HG03575 (cell line): ENCODE measurements at regions not wholly inside any gene's neighbourhood (a gene's known extent, or its start where the extent isn't known, plus 50 kb on each side); places are given as distances from the start of the nearest gene placed in this dataset.
A peak's percentile ranks its signal among the peaks of the same experiment; 100 is the strongest.

ENCODE experiments used
- ATAC-seq: cut with Tn5 transposase; IDR thresholded peaks from one replicate; pipeline ENCODE4 v1.9.1; 2021; ENCODE audit not compliant: unreplicated experiment, insufficient number of reproducible peaks, low FRiP score; ENCODE audit errors: extremely low read depth

DNA sequence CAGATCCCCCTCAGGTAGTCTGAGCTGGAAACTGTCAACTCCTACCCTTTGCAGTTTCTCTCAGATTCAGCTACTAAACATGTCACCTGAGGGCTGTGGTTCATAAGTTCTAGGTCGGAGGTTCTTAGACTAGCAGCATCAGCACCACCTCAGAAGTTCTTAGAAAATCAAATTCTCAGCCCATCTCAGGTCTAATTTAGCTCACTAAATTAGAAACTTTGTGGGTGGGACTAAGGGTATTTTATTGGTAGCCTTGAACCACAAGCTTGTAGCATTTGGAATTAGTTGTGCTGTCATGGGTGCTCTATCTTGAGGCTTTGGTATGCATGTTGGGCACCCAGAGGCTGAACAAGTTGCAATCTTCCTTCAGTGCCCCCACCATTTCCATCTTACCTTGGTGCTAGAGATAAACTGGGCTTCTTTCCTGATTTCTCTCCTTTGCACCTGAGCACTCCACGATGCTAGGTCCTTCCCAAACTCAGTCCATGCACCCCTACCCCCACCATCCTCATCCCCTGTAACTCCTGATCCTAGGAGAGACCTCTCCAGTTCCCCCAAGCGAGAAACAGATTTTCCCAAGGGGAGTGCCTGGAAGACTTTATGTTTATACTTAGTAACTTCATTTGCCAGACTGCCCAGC lies 54.2 kb downstream of the S1PR1 start:
- ATAC-seq: no peak

DNA sequence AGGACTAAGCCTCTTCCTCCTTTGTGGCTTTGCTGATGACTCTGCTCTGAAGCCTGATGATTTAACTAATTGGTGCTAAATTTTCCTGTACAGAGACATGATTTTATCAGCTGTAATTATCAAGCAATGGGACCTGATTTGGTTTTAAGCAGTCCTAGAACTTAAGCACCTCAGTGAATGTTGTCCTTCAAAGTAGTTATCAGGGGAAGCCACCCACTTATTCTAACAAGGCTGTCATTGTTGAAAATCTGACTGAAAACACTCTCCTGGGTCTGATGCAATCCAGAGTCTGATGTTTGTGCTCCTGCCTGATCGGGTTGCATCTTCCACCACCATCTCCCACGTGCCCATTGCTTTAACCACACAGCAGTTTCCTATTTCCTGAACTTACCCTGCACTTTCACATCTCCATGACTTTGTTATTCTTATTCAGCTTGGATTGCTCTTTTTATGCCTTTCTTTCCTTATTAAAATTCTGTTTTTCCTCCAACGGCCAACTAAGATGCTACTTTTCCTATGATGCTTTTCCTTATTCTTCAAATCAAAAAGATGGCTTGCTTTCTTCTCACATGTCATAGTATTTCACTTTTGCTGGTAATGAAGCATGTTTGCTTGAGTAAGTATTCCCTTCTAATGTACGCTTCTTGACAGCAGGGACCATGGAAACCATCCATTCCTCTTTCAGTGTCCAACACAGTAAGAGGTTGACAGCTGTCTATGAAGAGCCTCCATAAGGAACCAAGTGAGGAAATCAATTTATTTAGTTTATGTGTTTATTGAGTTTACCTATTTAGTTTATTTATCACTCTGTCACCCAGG lies 55.0 kb downstream of the S1PR1 start:
- ATAC-seq: no peak

DNA sequence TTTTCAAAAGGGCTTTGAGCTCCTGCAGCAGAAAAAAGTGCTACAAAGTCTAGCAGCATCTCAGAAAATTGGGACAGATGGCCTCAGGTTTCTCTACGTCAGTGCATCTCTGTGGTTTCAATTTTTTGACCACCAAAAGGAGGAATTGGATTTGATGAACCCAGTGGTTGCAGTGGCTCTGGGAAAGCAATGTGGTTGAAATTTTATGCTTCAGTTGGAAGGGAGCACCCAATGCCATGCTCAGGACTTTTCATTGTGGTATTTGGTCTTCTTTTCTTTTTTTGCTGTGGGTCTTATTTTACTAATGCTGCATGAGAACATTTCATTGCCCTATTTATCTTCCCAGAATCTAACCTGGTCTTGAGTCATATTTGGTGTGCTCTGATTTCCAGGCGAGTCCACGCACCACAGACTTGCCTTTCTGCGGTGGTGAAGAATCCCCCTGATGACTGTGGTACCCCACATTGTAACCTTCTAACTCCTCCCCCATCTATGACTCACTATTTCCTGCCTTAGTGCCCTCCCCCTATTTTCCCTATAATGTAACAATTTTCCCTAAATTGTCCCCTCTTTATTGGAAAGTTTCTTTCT lies 56.7 kb downstream of the S1PR1 start:
- ATAC-seq: peak; percentile 59

DNA sequence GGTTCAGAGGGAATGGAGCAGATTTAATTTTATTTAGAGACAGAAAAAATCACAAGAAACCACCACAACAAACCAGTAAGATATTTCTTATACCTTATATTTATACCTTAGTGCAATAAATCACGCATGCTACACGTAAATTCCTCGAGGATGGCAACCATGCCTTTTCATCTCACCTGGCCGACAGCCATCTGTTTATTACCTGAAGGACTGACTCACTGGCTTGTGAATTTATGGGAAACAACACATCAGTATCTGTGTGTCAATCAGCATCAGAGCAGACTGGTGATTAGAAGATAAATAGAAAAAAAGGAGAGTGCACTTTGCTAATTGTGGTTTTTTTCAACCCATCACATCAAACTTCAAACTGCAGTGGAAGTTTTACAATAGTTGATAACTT lies 58.4 kb downstream of the S1PR1 start:
- no peak for ATAC-seq

DNA sequence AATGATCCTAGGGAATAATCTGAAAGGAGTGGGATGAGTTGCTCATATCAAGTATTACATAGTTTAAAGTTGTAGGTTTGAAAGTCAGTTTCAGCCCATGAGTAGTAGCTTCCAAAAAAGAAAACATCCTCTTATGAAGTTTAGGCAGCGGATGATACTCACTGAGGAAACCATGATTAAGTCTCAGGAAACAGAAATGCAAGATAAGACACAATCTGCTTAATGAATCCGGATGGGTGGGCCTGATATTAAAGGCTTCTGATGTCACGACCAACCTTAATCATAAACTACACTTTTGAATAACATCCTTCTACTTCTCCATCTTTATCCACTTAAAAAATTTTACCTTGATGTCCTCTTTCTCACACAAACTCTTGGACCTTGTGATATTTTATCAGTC lies 61.8 kb downstream of the S1PR1 start:
- no peak for ATAC-seq

DNA sequence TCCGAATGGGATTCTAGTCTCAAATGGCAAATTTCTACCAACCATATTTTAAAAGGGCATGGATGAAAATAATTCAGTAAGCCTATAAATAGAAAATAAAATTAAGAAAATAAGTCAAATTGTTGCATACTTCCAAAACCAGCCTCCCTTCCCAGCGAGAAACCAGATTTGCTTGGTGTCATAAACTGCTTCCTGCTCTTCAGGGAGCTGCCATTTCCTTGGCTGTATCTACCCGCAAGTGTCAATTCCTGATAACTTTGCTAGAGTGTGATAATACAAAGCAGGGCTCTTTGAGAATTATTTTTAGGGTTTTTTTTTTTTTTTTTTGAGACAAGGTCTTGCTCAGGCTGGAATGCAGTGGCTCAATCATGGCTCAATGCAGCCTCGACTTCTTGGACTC lies 62.3 kb downstream of the S1PR1 start:
- ATAC-seq: no peak

DNA sequence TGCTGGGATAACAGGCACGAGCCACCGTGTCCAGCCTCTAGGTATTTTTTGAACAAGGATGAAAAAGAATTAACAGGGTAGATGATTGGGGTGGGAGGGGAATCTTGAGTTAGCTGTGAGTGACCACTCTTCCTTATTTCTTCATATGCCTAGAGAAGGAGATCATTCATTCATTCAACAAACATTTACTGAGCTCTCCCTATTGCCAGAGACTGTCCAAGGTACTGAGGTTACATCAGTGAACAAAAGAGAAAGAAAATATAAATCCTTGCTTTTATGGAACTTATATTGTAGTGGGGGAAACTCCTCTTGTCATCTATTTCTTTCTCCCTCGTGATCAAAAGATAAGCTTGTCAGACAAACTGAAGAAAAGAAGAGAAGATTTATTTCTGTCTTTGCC lies 62.9 kb downstream of the S1PR1 start:
- no peak for ATAC-seq

DNA sequence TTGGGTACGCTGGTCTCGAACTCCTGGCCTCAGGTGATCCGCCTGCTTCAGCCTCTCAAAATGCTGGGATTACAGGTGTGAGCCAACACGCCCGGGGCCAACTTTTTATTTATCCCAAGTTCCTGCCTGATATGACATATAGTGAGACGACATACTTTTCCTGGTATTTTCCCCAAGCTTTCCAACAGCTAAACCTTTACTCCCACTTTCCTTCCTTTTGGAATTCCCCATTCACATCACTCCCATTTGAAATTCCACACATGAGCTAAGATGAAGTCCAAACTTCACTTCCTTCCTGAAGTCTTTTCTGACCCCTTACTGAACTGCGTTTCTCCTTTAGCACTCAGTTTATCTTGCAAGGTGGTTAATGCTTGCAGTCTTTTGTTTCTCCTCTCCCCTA lies 64.1 kb downstream of the S1PR1 start:
- no peak for ATAC-seq

DNA sequence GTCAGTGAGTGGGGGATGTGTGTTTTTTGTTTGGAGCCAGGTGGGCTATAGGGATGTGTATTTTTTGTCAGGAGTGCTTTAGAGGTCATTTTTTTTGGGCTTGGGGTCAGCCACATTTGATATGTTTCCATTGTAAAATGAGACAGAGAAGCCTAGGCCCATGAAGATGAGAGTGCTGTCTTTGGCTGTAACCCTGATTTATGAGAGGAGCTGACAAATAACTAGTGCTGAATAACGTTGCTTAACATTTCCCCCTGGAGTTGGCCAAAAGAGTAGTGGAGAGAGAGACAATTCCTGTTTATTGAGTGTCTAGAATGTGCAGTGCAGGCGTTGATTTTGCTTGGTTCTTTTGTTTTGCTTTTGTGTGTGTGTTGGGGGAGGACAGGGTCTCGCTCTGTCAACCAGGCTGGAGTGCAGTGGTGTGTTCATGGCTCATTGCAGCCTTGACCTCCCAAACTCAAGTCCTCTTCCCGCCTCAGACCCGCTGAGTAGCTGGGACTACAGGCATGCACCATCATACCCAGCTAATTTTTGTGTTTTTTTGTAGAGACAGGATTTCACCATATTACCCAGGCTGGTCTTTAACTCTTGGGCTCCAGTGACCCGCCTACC lies 64.7 kb downstream of the S1PR1 start:
- ATAC-seq: no peak

DNA sequence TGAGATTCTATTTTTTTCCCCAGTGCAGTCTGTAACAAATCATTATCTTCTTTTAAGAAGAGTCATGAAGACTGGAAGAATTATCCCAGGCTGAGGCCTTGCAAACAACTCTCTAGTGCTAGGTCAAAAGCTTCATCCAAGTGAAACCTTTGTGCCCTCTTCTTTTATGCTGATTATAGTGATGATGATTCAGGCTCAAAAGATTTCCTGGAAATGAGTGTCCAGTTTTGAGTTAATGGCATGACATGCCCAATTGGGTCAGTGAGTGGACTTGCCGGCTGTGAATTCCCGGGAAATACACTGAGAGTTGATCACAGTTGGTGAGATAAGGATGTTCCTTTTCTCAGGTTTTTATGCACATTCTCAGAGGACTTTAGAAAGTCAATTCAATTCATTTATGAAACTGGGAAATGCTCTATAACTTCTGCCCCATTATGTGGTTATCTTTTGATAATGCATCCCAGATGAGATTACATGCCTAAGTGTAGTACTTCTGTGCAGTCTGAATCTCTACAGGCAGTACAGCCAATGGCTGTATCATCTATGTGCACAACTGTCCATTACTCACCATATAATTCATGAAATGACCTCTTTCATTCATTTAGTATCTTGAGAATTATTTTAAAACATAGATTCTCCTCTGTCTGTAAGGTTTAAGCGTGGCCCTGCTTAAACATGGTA lies 66.2 kb downstream of the S1PR1 start:
- no peak for ATAC-seq

DNA sequence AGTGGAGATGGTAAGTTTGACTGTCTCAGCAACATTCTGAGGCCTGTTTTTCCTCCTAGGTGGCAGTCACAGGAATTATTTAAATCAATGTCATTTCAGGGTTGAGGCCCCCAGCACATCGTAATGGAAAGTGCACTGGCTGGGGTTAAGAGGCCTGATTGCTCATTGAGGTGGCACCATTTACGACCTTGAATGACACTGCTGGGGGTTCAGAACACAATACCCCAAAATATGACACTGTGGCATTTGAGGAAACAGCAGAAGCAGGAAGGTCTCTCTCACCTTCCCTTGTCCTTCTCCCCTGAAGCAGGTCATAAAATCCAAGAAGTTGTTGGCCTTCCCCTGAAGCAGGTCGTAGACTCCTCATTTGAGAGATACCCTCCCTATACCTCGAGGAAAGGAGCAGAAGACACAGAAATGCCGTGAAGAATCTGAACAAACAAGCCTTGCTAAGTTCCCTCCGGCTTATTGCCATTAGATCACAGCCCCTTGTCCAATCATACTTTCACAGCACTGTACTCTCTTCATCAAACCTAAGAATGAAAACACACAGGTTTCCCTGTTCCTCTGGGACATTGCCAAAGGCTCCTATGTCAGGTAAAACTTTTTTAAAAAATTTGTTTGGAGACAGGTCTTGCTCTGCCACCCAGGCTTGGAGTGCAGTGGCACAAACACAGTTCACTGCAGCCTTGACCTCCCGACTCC lies 71.3 kb downstream of the S1PR1 start:
- no peak for ATAC-seq

DNA sequence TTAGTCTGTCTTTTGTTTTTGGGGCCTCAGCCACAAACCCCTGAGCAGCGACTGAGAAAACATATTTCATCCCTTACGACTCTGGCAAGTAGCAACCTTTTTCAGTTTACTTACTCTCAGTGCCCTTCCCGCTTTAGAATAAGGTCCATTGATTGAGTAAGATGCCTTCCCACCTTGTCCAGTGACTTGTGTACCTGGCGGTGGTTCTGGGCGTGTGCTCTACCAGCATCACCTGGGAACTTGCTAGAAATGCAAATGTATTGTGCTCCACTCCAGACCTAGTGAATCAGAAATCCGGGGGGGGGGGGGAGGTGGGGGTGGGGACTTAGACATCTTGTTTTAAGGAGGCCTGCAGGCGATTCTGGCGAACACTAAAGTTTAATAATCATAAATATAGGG lies 72.1 kb downstream of the S1PR1 start:
- no peak for ATAC-seq

DNA sequence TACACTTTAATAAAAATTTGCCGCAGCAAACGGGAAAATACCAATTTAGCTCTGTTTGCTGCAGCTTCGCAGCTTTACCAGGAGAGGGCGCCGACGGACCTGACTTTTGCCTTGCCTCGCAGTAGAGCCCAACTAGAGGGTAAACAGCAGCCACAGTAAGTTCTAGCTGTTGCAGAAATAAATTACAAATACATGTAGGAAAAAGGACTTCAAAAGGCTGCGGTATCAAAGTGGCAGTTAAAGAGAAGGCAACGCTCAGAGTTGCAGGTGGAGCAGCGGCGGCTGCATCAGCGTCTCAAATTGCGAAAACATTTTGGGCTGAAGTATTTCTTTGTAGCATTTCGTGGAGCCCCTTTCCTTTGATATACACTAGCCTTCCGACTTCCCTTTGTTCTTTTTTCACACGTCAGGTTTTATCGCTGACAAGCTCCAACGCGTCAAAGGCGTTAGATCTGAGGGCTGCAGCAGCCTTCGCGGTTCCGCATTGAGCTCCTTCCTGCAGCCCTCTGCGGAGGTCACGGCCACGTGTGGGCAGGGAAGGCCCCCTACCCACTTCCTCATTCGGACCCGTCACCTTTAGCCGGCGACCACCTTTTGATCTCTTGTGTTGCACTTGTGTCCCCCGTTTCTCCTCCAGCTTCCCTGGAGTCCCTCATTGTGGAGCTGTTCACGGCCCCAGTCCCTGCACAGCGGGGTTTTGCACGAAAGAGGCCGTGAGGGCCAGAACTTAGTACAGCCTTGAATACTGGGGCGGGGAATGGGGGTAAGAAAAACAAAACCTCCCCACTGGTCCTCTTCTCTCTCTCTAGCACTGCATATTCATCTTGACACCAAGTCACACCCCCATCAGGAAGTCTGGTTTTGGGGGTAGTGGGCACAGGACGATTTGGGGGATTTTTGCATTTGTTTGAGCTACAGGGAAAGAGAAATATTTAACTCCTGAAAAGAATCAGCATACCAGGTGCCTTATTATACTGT lies 72.8 kb downstream of the S1PR1 start:
- ATAC-seq: no peak

DNA sequence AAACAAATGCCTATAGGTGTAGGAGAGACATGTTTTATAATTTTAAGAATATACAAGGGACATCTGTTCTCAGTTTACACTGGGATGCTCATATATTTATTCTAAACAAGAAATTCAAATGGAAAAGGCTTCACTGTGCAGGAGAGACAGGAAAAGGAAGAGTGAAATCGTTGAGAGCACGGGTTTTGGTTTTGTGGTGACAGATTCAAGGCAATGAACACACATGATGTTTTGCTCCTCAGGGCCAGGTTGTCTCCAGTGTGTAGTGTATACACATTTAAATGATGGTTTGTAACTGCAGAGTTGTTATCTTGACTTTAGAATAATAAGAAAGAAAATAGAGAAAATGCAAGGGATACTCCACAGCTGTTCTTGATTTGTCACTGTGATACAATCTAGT lies 73.7 kb downstream of the S1PR1 start:
- ATAC-seq: no peak

DNA sequence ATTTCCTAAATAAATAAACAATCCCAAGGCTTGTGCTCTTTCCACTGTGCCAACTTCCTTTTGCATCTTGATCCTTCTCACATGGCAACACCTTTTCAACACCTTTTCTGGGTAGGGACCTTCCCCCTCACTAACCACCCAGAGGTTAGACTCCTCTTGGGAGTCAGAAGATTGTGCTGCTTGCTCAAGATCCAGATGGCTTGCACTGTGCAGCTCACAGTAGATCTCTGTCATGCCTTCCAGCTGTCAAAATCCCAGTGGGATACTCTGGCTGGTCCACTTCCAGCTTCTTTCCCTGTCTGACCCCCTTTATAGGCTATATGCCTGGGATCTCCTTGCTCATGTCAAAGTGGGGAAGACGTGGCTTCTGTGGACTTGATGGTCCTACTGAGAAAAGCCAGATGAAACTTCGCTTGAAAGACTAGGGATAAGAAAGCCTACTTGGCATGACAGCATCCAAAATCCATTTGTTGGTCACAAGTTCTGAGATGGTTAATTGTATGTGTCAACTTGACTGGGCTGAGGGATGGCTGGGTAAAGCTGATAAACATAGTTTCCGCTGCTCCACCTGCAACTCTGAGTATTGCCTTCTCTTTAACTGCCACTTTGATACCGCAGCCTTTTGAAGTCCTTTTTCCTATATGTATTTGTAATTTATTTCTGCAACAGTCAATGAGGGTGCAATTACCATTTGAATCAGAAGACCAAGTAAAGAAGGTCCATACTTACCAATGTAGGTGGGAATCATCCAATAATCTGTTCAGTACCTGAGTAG lies 74.5 kb downstream of the S1PR1 start:
- ATAC-seq: no peak

DNA sequence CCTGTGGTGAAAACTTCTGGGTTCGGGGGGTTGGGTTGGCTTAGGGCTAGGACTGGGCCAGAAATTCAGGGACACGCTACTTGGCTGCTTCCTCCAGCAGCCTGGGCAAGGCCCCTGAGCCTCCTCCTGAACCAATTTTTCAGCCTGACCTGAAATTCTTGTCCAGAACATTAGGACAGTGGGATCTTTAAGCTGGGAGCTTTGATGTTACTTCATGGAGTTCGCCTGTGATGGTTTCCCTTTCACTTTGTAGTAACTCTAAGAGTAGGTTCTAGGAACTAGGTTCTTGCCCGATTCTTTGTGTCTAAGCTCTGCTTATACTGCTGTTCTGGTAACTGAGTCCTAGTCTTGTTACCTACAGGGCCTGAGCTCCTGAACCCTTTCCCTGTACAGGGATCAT lies 75.3 kb downstream of the S1PR1 start:
- no peak for ATAC-seq

DNA sequence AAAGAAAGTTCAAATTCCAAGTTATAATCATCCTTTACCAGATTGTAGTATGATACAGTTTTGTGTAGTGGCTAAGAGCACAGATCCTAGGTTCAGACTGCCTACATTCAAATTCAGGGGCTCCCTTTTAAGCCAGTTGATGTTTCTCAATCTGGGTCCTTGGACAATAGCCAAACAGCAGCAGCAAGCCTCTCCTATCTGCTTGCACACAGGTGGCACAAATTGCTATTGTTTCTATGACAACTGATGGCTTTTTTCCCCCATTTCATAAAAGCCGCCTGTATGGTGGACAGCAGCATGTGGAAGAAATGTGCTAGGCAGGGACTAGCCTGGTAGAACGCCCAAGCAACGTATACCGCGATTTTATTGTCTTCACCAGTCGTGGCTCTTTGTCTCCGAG lies 76.5 kb downstream of the S1PR1 start:
- no peak for ATAC-seq
